ENCODE measurements at regions not wholly inside any gene's neighbourhood (a gene's known extent, or its start where the extent isn't known, plus 50 kb on each side); places are given as distances from the start of the nearest gene placed in this dataset.

DNA sequence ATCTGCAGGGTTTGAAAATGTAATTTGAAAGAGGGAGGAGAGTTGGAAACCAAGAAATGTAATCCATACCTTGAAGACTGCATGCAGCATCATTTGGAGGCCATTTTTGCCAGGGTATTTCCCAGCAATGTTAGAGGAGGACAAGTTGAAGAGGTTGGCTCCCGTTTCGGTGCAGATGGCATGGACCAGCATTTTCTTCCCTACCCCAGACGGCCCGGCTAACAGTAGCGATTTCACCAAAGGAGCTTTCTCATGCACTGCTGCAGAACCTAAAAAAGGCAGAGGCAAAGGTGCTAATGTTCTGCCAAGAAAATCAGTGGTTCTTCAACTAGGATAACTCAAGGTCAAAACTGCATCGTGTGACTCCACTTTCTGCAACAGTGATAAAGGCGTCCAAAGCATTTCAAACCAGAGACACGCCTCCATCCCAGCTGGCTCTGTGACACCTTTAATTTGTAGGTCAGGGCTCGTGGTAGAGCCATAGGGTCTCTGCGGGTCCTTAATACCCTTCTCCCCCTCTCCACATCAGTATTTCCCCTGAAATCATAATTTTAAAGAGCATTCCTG lies 99.6 kb upstream of the ASB18 start:
- no peak for TF ChIP-seq EP300 (conservative IDR thresholded peaks at IDR 0.05; ENCODE audit: poor library complexity, severe bottlenecking)
- no peak for TF ChIP-seq MXI1 (conservative IDR thresholded peaks at IDR 0.05; ENCODE audit: poor library complexity, severe bottlenecking)
- TF ChIP-seq SMC3 (conservative IDR thresholded peaks at IDR 0.05; ENCODE audit: poor library complexity) = no peak
- TF ChIP-seq, protein P1, sequence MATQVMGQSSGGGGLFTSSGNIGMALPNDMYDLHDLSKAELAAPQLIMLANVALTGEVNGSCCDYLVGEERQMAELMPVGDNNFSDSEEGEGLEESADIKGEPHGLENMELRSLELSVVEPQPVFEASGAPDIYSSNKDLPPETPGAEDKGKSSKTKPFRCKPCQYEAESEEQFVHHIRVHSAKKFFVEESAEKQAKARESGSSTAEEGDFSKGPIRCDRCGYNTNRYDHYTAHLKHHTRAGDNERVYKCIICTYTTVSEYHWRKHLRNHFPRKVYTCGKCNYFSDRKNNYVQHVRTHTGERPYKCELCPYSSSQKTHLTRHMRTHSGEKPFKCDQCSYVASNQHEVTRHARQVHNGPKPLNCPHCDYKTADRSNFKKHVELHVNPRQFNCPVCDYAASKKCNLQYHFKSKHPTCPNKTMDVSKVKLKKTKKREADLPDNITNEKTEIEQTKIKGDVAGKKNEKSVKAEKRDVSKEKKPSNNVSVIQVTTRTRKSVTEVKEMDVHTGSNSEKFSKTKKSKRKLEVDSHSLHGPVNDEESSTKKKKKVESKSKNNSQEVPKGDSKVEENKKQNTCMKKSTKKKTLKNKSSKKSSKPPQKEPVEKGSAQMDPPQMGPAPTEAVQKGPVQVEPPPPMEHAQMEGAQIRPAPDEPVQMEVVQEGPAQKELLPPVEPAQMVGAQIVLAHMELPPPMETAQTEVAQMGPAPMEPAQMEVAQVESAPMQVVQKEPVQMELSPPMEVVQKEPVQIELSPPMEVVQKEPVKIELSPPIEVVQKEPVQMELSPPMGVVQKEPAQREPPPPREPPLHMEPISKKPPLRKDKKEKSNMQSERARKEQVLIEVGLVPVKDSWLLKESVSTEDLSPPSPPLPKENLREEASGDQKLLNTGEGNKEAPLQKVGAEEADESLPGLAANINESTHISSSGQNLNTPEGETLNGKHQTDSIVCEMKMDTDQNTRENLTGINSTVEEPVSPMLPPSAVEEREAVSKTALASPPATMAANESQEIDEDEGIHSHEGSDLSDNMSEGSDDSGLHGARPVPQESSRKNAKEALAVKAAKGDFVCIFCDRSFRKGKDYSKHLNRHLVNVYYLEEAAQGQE (IDR thresholded peaks at IDR 0.05; ENCODE audit: borderline replicate concordance) = no peak
- TF ChIP-seq POLR2AphosphoS5 (IDR thresholded peaks at IDR 0.05) = no peak
- TF ChIP-seq TAF1 (IDR thresholded peaks at IDR 0.05; ENCODE audit: low read depth) = no peak

DNA sequence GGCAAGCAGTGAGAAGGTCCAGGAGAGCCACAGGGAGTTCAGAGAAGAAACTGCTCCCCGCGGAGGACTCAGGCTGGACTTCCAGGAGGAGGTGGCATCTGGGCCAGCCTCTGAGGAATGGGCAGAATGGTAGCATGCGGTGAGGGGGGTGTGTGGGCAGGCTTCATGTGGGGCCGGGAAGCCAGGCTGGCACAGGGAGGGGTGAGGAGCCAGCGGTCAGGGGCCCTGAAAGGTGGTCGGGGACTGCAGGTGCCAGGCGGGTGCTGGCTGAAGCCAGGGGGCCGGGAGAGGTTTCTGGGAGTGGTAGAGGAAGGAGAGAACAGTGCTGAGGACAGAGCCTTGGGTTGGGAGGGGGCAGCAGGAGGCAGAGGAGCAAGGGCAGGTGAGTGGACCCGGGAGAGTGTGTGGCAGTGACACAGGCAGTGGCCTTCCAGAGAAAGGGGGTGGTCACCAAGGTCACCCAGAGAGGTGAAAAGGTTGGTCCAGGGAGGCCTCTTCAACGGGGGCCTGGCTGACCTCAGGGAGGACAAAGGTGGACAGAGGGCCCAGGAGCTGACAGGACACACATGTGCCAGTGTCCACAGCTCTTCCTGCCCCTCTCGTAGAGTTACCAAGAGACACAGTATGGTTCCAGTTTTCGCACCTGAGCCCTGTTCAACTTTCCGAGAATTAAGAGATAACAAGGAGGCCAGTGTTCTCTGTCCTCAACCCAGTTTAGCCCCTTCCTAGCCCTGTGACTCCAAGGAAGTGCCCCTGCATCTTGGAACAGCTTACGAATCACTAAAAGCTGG lies 101.2 kb upstream of the ASB18 start:
- H3K4me3 ChIP-seq (ENCODE audit: low read length) = no peak overlapping the region
- no peak overlapping the region for H3K27ac ChIP-seq (ENCODE audit: low read length)
- no peaks in the 10 kb centered on the region for H3K9me3 ChIP-seq (ENCODE audit: low read length)
- no peak overlapping the region for H2AFZ ChIP-seq (ENCODE audit: low read depth, low read length)
- H3K36me3 ChIP-seq (ENCODE audit: insufficient read depth, low read length) = no peaks in the 10 kb centered on the region
- no peaks in the 10 kb centered on the region for H3K79me2 ChIP-seq (replicated peaks; ENCODE audit: insufficient read depth, low read length)
- no peaks in the 10 kb centered on the region for H4K20me1 ChIP-seq (ENCODE audit: insufficient read depth)
- H3K27me3 ChIP-seq (ENCODE audit: insufficient read depth, low read depth, low read length) = peaks cover 12% of the 10 kb centered on the region
- no peak for TF ChIP-seq POLR2AphosphoS5 (IDR thresholded peaks at IDR 0.05)
- no peak for TF ChIP-seq EP300 (conservative IDR thresholded peaks at IDR 0.05; ENCODE audit: poor library complexity, severe bottlenecking)
- TF ChIP-seq, protein P1 (IDR thresholded peaks at IDR 0.05; ENCODE audit: borderline replicate concordance) = no peak
- TF ChIP-seq EZH2 (IDR thresholded peaks at IDR 0.05; ENCODE audit: borderline replicate concordance, insufficient read depth, low read length, poor library complexity, severe bottlenecking) = no peak
- TF ChIP-seq RAD21 (conservative IDR thresholded peaks at IDR 0.05) = no peak
- TF ChIP-seq SMC3 (conservative IDR thresholded peaks at IDR 0.05; ENCODE audit: poor library complexity) = no peak
- TF ChIP-seq MXI1 (conservative IDR thresholded peaks at IDR 0.05; ENCODE audit: poor library complexity, severe bottlenecking) = no peak
- TF ChIP-seq, protein P2, sequence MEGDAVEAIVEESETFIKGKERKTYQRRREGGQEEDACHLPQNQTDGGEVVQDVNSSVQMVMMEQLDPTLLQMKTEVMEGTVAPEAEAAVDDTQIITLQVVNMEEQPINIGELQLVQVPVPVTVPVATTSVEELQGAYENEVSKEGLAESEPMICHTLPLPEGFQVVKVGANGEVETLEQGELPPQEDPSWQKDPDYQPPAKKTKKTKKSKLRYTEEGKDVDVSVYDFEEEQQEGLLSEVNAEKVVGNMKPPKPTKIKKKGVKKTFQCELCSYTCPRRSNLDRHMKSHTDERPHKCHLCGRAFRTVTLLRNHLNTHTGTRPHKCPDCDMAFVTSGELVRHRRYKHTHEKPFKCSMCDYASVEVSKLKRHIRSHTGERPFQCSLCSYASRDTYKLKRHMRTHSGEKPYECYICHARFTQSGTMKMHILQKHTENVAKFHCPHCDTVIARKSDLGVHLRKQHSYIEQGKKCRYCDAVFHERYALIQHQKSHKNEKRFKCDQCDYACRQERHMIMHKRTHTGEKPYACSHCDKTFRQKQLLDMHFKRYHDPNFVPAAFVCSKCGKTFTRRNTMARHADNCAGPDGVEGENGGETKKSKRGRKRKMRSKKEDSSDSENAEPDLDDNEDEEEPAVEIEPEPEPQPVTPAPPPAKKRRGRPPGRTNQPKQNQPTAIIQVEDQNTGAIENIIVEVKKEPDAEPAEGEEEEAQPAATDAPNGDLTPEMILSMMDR (IDR thresholded peaks at IDR 0.05; ENCODE audit: poor library complexity, severe bottlenecking) = no peak
- no peak for TF ChIP-seq TAF1 (IDR thresholded peaks at IDR 0.05; ENCODE audit: low read depth)
- no peak overlapping the region for H3K4me2 ChIP-seq (ENCODE audit: low read length)
- no peaks in the 10 kb centered on the region for H3K9me2 ChIP-seq (ENCODE audit: insufficient read depth, low read length)
- H3K9ac ChIP-seq (ENCODE audit: low read length) = no peak overlapping the region
- no peaks in the 10 kb centered on the region for H3F3A ChIP-seq (ENCODE audit: insufficient read depth, low read length, poor library complexity, severe bottlenecking)

More for the DNA sequence above, 99.6 kb upstream of the ASB18 start:
- no peak overlapping the region for H3K27ac ChIP-seq (ENCODE audit: low read length)
- H3K9ac ChIP-seq (ENCODE audit: low read length) = no peak overlapping the region
- H4K20me1 ChIP-seq (ENCODE audit: insufficient read depth) = no peaks in the 10 kb centered on the region
- no peaks in the 10 kb centered on the region for H3K36me3 ChIP-seq (ENCODE audit: insufficient read depth, low read length)
- H3K9me3 ChIP-seq (ENCODE audit: low read length) = no peaks in the 10 kb centered on the region
- no peaks in the 10 kb centered on the region for H3K9me2 ChIP-seq (ENCODE audit: insufficient read depth, low read length)
- no peak overlapping the region for H3K4me2 ChIP-seq (ENCODE audit: low read length)
- peaks cover 6% of the 10 kb centered on the region for H3K27me3 ChIP-seq (ENCODE audit: insufficient read depth, low read depth, low read length)
- H3K79me2 ChIP-seq (replicated peaks; ENCODE audit: insufficient read depth, low read length) = no peaks in the 10 kb centered on the region
- no peak overlapping the region for H3K4me3 ChIP-seq (ENCODE audit: low read length)
- no peaks in the 10 kb centered on the region for H3F3A ChIP-seq (ENCODE audit: insufficient read depth, low read length, poor library complexity, severe bottlenecking)
- no peak overlapping the region for H2AFZ ChIP-seq (ENCODE audit: low read depth, low read length)

All from neural cell (in vitro differentiated cells).